ENCODE measurements at regions not wholly inside any gene's neighbourhood (a gene's known extent, or its start where the extent isn't known, plus 50 kb on each side); places are given as distances from the start of the nearest gene placed in this dataset.

DNA sequence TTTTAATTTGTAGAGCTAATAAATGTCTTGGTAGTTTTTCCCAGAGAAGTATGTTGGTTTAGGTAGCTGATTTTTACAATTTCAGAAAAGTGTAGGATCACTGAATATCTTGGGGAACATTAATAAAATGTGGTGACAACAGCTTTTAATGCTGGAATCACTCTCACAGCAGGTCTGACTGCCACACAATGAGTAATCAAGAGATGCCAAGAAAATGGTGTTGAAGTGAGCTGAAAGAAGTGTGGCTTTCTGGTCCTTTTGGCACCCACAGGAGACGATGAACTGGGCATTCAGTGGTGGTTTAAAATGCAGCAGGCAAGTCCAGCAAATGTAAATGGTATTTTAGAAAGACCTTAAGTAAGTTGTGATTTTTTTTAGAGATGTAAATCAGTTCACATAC, 175.8 kb downstream of the CBLN2 start:
- TF ChIP-seq ZNF274 (IDR thresholded peaks at IDR 0.05; ENCODE audit: low read depth, low read length) (no peak), YY1 (IDR thresholded peaks at IDR 0.05; ENCODE audit: insufficient read depth, insufficient read length) (no peak)
